NCI-H1930 (cell line): ENCODE measurements at regions not wholly inside any gene's neighbourhood (a gene's known extent, or its start where the extent isn't known, plus 50 kb on each side); places are given as distances from the start of the nearest gene placed in this dataset.
A peak's percentile ranks its signal among the peaks of the same experiment; 100 is the strongest.
"Not testable (repeated sequence)": the region's sequence is repeated elsewhere in the genome, so short reads cannot be mapped to it uniquely, and the experiment has no call there.

Experiments
- DNase-seq, 2 experiments: peaks; one replicate each; lab custom pipeline; 2025; lab: John Stamatoyannopoulos, UW

- DNase-seq, result no peak
Observed at GRCh38 chr6:81002126-81002525, 750.4 kb downstream of the TENT5A start.

DNA sequence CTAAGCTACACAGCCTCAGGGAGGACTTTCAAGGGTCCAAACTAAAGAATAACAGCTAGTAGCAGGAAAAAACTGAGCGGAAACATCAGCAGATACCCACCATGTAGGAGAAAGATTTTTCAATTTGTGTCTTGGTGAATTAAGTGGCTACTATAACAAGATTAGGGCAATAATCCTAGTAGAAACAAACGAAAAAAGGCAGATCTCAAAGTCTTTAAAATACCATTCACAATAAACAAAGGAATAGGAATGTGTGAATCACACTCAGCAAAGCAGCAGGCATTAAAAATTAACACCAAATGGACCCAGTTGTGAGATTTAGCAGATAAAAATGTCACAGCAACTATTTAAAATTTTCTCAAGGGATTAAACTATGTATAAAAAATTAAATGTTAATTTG lies 761.2 kb downstream of the TENT5A start:
- DNase-seq, result no peak

GRCh38 chr6:80988892-80989291 lies 763.6 kb downstream of the TENT5A start:
- no peak for DNase-seq

DNA sequence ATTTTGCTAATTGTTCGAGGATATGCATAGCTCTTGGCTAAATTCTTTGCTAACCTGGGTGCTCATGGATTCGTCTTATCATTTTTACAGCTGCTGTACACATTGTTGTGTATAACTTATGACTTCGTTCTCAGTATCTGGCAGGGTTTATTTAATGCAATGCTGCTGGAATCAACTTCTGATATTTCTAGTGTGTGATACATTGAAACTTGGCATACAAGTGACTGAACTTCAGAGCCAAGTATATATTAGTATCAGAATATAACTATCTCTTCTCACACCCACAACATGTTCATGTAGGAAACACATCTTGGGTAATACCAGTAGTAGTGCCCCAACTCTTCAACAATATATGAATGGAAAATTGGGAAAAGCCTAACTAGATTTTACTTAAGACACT lies 764.2 kb downstream of the TENT5A start:
- no peak for DNase-seq

DNA sequence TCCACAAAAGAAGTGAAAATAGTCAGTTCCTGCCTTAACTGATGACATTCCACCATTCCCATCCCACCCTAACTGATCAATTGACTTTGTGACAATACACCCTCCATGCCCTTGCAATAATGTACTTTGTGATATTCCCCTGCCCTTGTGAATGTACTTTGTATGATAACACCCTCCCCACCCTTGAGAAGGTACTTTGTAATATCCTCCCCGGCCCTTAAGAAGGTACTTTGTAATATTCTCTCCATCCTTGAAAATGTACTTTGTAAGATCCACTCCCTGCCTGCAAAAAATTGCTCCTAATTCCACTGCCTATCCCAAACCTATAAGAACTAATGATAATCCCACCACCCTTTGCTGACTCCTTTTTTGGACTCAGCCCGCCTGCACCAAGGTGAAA lies 771.3 kb downstream of the TENT5A start:
- not testable (repeated sequence) for DNase-seq

DNA sequence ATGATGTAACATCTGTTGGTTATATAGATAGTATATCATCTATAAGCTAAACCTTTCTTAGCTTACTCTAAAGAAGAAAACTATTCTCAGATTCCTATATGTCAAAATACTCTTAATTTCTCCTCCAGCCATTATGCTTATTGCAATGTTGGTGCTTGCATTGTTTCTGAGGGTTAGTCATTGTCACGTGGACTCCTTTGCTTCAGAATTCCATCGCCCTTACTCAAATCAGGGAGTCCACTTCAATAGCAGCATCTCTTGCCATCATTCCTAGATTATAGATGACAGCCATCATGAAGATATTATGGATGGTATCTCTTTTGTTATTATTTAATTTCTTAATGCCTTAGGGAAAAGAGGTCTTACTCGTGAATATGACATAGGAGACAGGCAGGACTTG lies 776.1 kb downstream of the TENT5A start:
- no peak for DNase-seq

- DNase-seq, result no peak
Observed at GRCh38 chr6:80974579-80974978, 777.9 kb downstream of the TENT5A start.

DNA sequence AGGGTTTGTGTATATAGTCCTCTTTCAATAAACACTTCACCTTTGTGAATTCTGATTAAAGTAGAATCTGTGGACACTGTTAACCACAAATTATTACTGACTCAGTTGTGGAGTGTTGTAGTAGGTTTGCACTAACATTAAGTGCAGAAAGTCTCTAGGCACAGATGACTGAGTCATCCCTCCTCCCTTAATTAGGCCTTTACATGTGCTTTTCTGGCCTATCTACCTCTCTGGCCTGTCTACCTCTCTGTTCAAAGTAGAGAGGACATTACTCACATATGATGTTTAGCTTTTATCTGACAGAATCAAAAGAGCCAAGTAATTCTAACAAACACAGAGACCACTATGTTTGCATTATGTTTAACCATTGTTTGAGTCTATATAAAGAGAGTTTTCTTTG lies 783.0 kb downstream of the TENT5A start:
- DNase-seq, result peak; percentile 29 to 47

GRCh38 chr6:80967609-80968008 lies 784.9 kb downstream of the TENT5A start:
- no peak for DNase-seq

DNA sequence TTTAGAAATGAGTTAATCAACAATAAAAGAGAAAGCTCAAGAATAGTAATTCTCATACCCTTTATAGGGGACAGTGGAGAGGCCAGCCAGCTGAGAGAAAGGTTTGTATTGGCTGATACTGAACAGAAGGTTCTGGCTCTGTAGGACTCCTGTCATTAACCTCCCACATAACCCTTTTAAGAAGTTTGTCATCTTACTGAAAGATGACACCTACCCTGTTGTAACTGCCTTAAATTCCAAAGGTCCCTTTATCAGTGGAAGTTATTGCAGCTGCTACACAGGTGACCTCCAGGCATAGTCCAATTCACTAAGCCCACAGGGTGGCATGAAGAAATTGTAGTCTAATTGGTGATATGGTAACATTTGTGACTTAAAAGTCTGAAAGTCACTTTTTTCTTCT lies 790.1 kb downstream of the TENT5A start:
- DNase-seq, result no peak

GRCh38 chr6:80961166-80961565 lies 791.3 kb downstream of the TENT5A start:
- DNase-seq, result no peak

DNA sequence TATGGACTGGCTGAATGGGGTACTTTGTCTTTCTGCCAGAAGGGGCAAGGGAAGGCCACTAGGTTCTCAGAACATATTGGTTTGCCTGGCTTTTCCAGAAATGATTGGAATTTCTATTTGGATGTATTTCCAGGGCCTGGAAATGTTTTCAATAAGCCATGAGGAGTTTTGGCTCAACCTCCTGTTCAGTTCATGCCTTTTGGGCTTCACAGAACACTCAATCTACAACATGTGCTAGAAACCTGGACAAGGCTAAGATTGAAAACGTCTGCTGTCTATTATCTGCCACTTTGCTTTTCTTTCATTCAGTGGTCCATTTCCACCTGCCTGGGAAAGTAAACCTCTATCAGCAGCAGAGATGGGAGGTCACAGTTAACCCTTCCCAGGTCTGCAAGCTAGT lies 793.4 kb downstream of the TENT5A start:
- DNase-seq, result no peak

GRCh38 chr6:80956898-80957297 lies 795.6 kb downstream of the TENT5A start:
- DNase-seq, result no peak

DNA sequence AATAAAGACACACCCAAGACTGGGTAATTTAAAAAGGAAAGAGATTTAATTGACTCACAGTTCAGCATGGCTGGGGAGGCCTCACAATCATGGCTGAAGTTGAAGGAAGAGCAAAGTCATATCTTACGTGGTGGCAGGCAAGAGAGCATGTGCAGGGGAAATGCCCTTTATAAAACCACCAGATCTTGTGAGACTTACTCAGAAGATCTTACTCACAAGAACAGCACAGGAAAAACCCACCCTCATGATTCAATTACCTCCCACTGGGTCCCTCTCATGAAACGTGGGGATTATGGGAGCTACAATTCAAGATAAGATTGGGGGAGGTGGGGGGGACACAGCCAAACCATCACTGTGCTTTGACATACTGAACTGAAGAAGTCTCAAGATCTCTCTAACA lies 800.0 kb downstream of the TENT5A start:
- DNase-seq, result not testable (repeated sequence)

DNA sequence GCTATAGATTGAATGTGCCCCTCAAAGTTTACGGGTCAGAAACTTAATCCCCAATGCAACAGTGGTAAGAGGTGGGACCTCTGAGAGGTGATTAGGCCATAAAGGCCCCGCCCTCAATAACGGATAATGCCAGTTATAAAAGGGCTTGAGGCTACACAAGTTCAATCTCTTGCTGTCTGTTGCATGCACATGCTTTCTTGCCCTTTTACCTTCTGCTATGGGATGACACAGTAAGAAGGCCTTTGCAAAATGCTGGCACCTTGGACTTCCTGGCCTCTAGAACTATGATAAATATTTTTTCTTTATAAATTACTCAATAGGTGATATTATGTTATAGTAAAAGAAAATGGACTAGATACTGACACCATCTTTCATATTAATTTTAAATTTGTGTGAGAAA lies 806.1 kb downstream of the TENT5A start:
- DNase-seq, result no peak

DNA sequence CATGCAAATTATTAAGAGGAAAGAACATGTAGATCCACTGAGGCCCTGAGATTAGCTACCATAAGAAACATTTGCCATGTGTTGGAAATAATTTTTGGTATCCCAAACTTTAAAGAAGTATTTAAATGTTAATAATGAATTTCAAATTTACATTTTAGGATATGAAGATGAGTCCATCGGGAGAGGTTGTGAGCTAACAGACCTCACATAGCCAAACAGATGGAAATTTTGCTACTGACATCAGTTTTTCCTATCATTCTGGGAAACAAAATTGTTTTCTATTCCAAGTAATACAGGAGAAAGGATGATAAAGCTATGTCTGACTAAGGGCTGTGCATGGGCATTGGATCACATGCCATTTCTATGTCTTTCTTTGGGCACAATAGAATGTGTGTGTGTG lies 809.6 kb downstream of the TENT5A start:
- DNase-seq, result no peak

- DNase-seq, result no peak
Observed at GRCh38 chr6:80940976-80941375, 811.5 kb downstream of the TENT5A start.

DNA sequence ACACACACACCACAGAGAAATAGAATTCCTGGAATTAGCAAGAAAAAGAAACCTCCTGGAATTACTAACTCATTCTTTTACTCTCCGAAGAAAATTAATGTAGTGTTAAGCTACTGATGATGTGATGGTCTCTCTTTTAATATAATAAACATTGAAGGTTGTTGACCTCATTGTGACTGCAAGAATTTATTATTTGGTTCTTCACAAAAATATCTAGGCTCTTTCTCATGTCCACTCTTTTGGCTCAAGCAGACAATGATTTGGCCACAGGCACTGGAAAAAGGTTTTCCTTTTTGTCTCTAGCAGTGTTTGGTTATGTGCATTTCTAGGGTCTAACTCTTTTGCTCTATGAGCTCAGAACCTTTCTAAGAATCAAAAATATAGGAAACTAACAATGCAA lies 811.9 kb downstream of the TENT5A start:
- no peak for DNase-seq

DNA sequence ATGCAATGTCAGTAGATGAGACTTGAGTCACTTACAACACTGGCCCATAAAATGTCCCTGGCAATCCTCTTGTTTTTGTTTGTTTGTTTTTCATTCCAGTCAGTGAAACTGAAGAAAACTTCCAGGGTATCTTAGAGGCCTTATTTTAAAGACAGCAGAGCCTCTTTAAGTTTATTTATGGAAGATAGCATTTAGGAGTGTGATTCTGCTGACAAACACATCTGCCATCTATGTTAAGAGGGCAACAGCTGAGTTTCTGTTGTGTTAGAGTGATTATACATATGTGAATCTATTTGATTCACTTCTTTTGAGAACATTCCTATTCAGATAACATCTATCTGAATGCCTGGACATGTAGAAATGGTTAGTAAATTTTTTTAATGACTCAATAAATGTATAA lies 812.6 kb downstream of the TENT5A start:
- no peak for DNase-seq

GRCh38 chr6:80939480-80939879 lies 813.0 kb downstream of the TENT5A start:
- DNase-seq, result no peak

DNA sequence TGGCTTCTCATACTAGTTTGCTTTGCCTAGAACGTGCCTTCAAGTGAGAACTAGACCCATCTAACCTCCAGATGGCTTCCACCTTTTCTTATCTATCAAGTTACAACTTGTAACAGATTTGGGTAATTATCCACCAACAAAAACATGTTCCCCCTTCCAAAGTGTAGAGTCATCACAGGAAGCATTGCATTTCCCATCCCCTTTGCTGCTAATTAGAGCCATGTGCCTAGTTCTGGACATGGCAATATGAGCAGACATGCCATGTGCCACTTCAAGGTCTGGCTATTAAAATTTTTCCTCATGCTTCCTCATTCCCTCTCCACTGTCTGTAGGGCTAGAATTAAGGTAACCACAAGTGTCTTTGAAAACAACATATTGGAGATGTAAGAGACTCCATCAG lies 814.4 kb downstream of the TENT5A start:
- no peak for DNase-seq

- DNase-seq, result no peak
Observed at GRCh38 chr6:80932359-80932758, 820.1 kb downstream of the TENT5A start.

GRCh38 chr6:80930376-80930775 lies 822.1 kb downstream of the TENT5A start:
- DNase-seq, result no peak

- no peak for DNase-seq
Observed at GRCh38 chr6:80923816-80924215, 817.3 kb downstream of the BCKDHB start.

- no peak for DNase-seq
Observed at GRCh38 chr6:80922916-80923455, 816.5 kb downstream of the BCKDHB start.
